Right lobe of liver (tissue), 6 donors: ENCODE measurements at regions not wholly inside any gene's neighbourhood (a gene's known extent, or its start where the extent isn't known, plus 50 kb on each side); places are given as distances from the start of the nearest gene placed in this dataset.

Experiments used
- ATAC-seq, 4 donors: fragments of 200-7000 bp; cut with Tn5 transposase; one replicate each; pipeline ENCODE4 v1.9.1; 2020; ENCODE audit warnings: mild to moderate bottlenecking in 4 of 4, moderate library complexity in 4 of 4
- DNase-seq, 3 donors: peaks; one replicate each; pipeline ENCODE4 v3.0.0-alpha.2; 2020
- H3K27ac ChIP-seq, 3 donors: fragments of 200-600 bp; one replicate each; pipeline ENCODE4 v1.8.0; 2022
- H3K27me3 ChIP-seq, 2 donors: fragments of 200-600 bp; one replicate each; pipeline ENCODE4 v1.8.0; 2022
- H3K36me3 ChIP-seq, 4 donors: fragments of 200-600 bp; sonication (generic) in 1 of 4; one replicate each; pipeline versions ENCODE4 v1.5.1 to v1.8.0; 2017 to 2022; ENCODE audit warnings: control low read depth in 1 of 4
- H3K4me1 ChIP-seq, 4 donors: fragments of 200-600 bp; sonication (generic) in 1 of 4; one replicate each; pipeline versions ENCODE4 v1.5.1 to v1.8.0; 2017 to 2022; ENCODE audit warnings: control low read depth in 1 of 4
- H3K4me3 ChIP-seq, 3 donors: fragments of 200-600 bp; one replicate each; pipeline ENCODE4 v1.8.0; 2022
- H3K9me3 ChIP-seq, 4 donors: fragments of 200-600 bp; sonication (generic) in 1 of 4; one replicate each; pipeline versions ENCODE4 v1.5.1 to v1.8.0; 2017 to 2022; ENCODE audit warnings: control low read depth in 1 of 4
- CTCF ChIP-seq, 4 donors: fragments of 200-600 bp in 3 of 4; fragments of 450-650 bp in 1 of 4; IDR thresholded peaks; one replicate each; pipeline versions ENCODE4 v1.5.1 to v1.8.0; 2016 to 2022; ENCODE audit warnings: antibody characterized with exemption in 4 of 4, mild to moderate bottlenecking in 2 of 4
- POLR2A ChIP-seq: fragments of 450-650 bp; IDR thresholded peaks from one replicate; pipeline ENCODE4 v1.6.1; 2017; ENCODE audit warnings: antibody characterized with exemption, mild to moderate bottlenecking
- WGBS: methylation state at CpG from one replicate; pipeline ENCODE4 v1.1.6; 2018; ENCODE audit warnings: low coverage, low lambda C conversion rate; ENCODE audit not compliant: insufficient coverage; ENCODE audit errors: missing lambda C conversion rate; 5-methylcytosine and 5-hydroxymethylcytosine counted together
- intact Hi-C, 2 donors: fragments of 100-400 bp; cut with DNase I; formaldehyde crosslinking; loops; one replicate each; pipeline versions ENCODE4 v1.11.2 to v1.14.1; 2022
- donor health status: DM: no; HTN: yes; CAD: no.
- donor health status: DM: no; HTN: no; CAD: no.
- donor health status: DM: no; HTN: no; CAD: no.
- donor health status: DM: no; HTN: yes; CAD: no.
- donor health status: DM: no; HTN: yes; CAD: no.

GRCh38 chr12:105671720-105672119 lies 341.2 kb downstream of the C12orf75 start:
- Histone ChIP-seq H3K4me1 (no peaks in the 10 kb centered on the region), H3K4me3 (no peak overlapping the region), H3K9me3 (no peaks in the 10 kb centered on the region), H3K27me3 (no peaks in the 10 kb centered on the region), H3K36me3 (no peaks in the 10 kb centered on the region), H3K27ac (no peak overlapping the region)
- WGBS: 33% methylated on average over 2 of the region's 2 CpGs
- ATAC-seq: no peak
- DNase-seq: no peak
- TF ChIP-seq CTCF (IDR thresholded peaks at IDR 0.05): no peak
- TF ChIP-seq POLR2A: no peak
- intact Hi-C loops: no loop called here

GRCh38 chr12:105672121-105672975 lies 341.9 kb downstream of the C12orf75 start:
- TF ChIP-seq CTCF (IDR thresholded peaks at IDR 0.05): no peak
- no peak for TF ChIP-seq POLR2A
- DNase-seq (peak; percentile 61 to 70 (median 63)), ATAC-seq (peak; percentile 73 to 82 (median 82))
- no peak overlapping the region for H3K4me3 ChIP-seq
- H3K27me3 ChIP-seq: no peaks in the 10 kb centered on the region
- no peaks in the 10 kb centered on the region for H3K9me3 ChIP-seq
- H3K4me1 ChIP-seq: no peaks in the 10 kb centered on the region
- 42% methylated on average over 6 of the region's 9 CpGs for WGBS
- H3K36me3 ChIP-seq: no peaks in the 10 kb centered on the region
- intact Hi-C loops: no loop called here
- H3K27ac ChIP-seq: no peak overlapping the region

DNA sequence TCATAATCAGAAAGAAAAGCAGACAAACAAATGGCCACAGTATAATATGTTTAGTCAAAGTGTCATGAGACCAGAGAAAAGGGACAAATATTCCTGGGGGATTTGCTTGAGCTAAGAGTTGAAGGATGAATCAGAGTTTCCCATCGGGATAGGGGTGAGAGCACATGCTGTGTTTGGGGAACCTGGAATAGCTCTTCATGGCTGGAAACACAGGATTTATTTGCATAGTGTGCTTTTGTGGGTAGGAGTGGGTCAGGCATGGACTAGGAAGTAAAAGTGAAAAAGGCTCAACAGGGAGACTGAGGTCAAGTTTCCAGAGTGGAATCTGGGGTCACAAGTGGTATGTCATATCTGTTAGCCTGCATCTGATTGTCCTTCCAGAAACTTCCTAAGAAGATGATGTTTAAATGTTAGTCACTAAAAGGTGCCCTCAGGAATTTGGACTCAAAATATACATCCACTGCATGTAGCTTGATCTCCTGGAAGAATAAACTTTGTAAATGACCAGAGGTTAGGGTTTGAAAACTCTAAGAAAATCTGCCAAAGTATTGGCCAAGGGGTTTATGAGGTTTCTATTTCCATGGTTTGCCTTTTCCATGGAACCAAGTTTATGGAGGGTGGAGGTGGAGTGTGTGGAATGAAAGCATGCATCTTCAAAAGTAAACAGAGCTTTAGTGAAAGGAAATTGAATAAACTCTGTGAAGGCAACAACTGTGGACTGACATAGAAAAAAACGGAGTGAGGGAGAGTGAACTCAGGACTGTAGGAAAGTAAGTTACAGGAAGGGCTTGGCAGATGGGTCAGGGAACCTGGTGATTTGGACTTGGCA lies 344.6 kb downstream of the C12orf75 start:
- intact Hi-C loops: no loop called here
- DNase-seq: no peak
- 47% methylated on average over 2 of the region's 2 CpGs for WGBS
- TF ChIP-seq POLR2A (no peak), CTCF (IDR thresholded peaks at IDR 0.05) (no peak)
- H3K9me3 ChIP-seq: no peaks in the 10 kb centered on the region
- H3K27me3 ChIP-seq: no peaks in the 10 kb centered on the region
- ATAC-seq: no peak
- H3K27ac ChIP-seq: no peak overlapping the region
- H3K36me3 ChIP-seq: no peaks in the 10 kb centered on the region
- no peak overlapping the region for H3K4me3 ChIP-seq
- H3K4me1 ChIP-seq: no peaks in the 10 kb centered on the region

DNA sequence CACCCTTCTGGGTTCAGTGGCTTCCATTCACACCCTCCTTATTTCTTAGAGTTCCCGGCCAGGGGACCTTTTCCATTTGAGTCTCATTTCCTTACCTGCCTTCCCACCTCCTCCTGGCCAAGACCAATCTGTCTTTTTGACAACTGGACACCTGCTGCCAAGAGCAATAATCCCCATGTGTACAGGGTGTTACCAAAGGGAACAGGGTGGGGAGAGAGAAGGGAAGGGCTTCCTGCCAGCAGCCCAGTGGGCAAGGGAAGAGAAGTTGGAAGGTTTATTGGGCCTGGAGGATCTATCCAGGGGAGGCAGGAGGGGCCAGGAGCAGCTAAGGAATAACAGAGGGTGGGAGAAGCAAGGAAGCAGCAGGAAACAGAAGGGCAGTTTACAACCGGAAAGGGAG lies 346.2 kb downstream of the C12orf75 start:
- H3K27ac ChIP-seq: no peak overlapping the region
- ATAC-seq (peak in 1 of 4 donors; percentile 28), DNase-seq (no peak)
- H3K36me3 ChIP-seq: no peaks in the 10 kb centered on the region
- H3K4me3 ChIP-seq: no peak overlapping the region
- H3K27me3 ChIP-seq: no peaks in the 10 kb centered on the region
- no peaks in the 10 kb centered on the region for H3K9me3 ChIP-seq
- TF ChIP-seq POLR2A: no peak
- TF ChIP-seq CTCF (IDR thresholded peaks at IDR 0.05): no peak
- H3K4me1 ChIP-seq: no peaks in the 10 kb centered on the region
- intact Hi-C loops: no loop called here
- WGBS: 88% methylated on average over 2 of the region's 2 CpGs
